NCI-H2107 (cell line): ENCODE measurements at regions not wholly inside any gene's neighbourhood (a gene's known extent, or its start where the extent isn't known, plus 50 kb on each side); places are given as distances from the start of the nearest gene placed in this dataset.

Experiments used
- DNase-seq: peaks from one replicate; lab custom pipeline; 2025; lab: John Stamatoyannopoulos, UW

GRCh38 chr12:34344851-34345522, 322.7 kb downstream of the ALG10 start:
- no peak for DNase-seq

- DNase-seq = no peak
Measured at GRCh38 chr12:34345801-34346200, 323.5 kb downstream of the ALG10 start.

- DNase-seq = no peak
Measured at GRCh38 chr12:34346372-34347034, 324.2 kb downstream of the ALG10 start.

- no peak for DNase-seq
Measured at GRCh38 chr12:34347367-34347766, 325.1 kb downstream of the ALG10 start.

- no peak for DNase-seq
Measured at GRCh38 chr12:34348064-34348463, 325.8 kb downstream of the ALG10 start.

GRCh38 chr12:34348836-34349672, 326.8 kb downstream of the ALG10 start:
- DNase-seq = no peak

- no peak for DNase-seq
Measured at GRCh38 chr12:34349673-34349961, 327.3 kb downstream of the ALG10 start.

GRCh38 chr12:34350092-34351041, 328.1 kb downstream of the ALG10 start:
- no peak for DNase-seq

GRCh38 chr12:34352098-34352497, 329.8 kb downstream of the ALG10 start:
- DNase-seq = no peak

- no peak for DNase-seq
Measured at GRCh38 chr12:34354239-34355200, 332.2 kb downstream of the ALG10 start.

- DNase-seq = no peak
Measured at GRCh38 chr12:34356233-34356987, 334.1 kb downstream of the ALG10 start.

GRCh38 chr12:34357791-34358190, 335.5 kb downstream of the ALG10 start:
- DNase-seq = no peak

GRCh38 chr12:34358198-34358597, 335.9 kb downstream of the ALG10 start:
- DNase-seq = no peak

GRCh38 chr12:34361721-34362316, 339.5 kb downstream of the ALG10 start:
- no peak for DNase-seq

- DNase-seq = no peak
Measured at GRCh38 chr12:34363050-34363673, 340.9 kb downstream of the ALG10 start.

GRCh38 chr12:34368079-34368478, 345.8 kb downstream of the ALG10 start:
- no peak for DNase-seq

GRCh38 chr12:34371050-34371449, 348.8 kb downstream of the ALG10 start:
- DNase-seq = no peak

GRCh38 chr12:34372003-34372402, 349.7 kb downstream of the ALG10 start:
- DNase-seq = no peak

GRCh38 chr12:34373926-34374325, 351.6 kb downstream of the ALG10 start:
- no peak for DNase-seq
